HG02588 (cell line): ENCODE measurements at regions not wholly inside any gene's neighbourhood (a gene's known extent, or its start where the extent isn't known, plus 50 kb on each side); places are given as distances from the start of the nearest gene placed in this dataset.

Source experiments
- ATAC-seq: cut with Tn5 transposase; IDR thresholded peaks from one replicate; pipeline ENCODE4 v1.9.1; 2021; ENCODE audit warnings: mild to moderate bottlenecking, moderate library complexity; ENCODE audit not compliant: unreplicated experiment

GRCh38 chr3:59653405-59654122 lies 603.7 kb upstream of the CFAP20DC start:
- ATAC-seq, result no peak

GRCh38 chr3:59644479-59645402 lies 594.9 kb upstream of the CFAP20DC start:
- no peak for ATAC-seq

GRCh38 chr3:59641169-59641899 lies 591.5 kb upstream of the CFAP20DC start:
- no peak for ATAC-seq

GRCh38 chr3:59632760-59633573 lies 583.1 kb upstream of the CFAP20DC start:
- ATAC-seq, result no peak

DNA sequence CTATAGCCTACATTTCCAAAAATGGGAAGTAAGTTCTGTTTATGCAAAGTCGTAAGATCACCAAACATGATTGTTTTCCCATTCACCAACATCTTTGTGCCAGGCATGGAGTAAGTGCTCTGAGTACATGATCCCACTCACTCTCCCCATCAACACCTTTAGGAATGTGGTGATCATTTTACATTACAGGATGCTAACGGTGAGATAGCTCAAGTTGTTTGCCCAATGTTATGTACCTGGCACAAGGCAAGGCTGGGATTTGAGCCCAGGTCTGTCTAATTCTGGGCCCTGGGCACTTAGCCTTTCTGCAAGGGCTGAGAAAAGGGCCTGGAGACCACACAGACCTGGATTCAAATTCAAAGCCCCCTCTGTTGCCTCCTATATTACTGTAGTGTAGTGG lies 581.7 kb upstream of the CFAP20DC start:
- ATAC-seq, result no peak

DNA sequence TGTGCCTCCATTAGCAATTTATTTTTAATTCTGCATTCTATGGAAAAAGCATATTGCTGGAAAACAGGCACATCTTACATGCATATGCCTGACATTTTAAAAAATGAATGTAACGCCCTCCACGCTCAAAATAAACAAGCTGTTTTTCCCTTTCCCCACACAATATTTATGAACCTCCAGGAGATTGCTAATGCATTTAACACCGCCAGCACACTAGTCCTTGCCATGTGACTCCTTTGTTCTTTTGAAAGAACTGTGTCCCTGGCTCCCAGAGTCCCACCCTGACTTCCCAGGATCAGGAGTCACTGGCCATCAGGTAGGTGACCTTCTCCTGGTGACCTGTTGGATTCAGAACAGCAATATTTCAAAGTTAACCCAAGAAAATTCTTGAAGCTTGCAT lies 571.2 kb upstream of the CFAP20DC start:
- ATAC-seq, result no peak

GRCh38 chr3:59620325-59620724 lies 570.5 kb upstream of the CFAP20DC start:
- no peak for ATAC-seq

DNA sequence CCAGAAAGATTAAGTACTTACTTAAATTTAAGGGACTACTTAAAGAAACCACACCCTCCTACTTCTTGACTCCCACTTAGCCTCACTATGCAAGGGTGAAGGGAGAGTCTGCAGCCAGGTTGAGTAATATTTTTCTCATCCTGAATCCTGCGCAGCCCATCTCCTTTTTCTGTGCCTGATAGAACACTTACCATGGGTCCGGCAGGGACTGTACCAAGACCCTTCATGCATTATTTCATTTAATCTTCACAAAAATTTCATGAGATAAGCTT lies 562.6 kb upstream of the CFAP20DC start:
- no peak for ATAC-seq

GRCh38 chr3:59611649-59612443 lies 562.0 kb upstream of the CFAP20DC start:
- no peak for ATAC-seq

- no peak for ATAC-seq
Observed at GRCh38 chr3:59609657-59610348, 560.0 kb upstream of the CFAP20DC start.

DNA sequence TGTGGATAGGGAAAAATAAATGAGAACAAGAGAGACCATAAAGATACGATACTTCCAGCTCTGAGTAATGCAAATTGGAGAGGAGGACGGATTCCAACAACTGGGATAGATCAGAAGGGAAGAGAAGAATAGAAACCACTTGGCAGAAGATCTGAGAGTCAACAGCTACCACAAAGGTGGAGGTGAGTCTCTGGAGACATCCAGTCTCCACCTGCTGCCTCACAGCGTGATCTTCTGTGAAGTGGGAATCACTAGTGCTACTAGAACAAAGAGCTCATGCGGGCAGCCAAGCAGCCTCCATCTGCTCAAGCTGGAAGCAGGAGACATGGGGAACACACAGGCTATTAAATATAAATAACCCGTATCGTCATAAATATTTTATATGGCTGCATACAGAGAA lies 558.5 kb upstream of the CFAP20DC start:
- ATAC-seq, result no peak

DNA sequence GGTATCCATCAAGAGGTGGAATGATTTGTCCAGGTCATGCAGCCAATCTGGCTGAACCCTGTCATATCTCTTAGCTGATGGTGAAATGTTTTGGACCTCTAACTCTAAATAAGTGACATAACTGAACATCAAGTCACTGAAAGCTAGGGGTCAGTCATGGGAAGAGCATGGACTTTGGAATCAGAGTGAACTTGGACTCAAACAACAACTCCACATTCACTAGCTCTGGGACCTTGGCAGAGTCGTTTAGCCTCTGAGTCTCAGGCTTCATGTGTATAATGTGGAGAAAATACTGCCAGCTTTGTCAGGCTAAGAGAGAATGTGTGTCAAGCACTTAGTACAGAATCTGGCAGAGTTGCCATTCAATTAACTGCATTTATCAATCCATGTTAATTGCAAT lies 557.8 kb upstream of the CFAP20DC start:
- ATAC-seq, result no peak

- ATAC-seq, result no peak
Observed at GRCh38 chr3:59606638-59607266, 556.9 kb upstream of the CFAP20DC start.

GRCh38 chr3:59605944-59606534 lies 556.2 kb upstream of the CFAP20DC start:
- no peak for ATAC-seq

- ATAC-seq, result no peak
Observed at GRCh38 chr3:59605318-59605717, 555.5 kb upstream of the CFAP20DC start.

DNA sequence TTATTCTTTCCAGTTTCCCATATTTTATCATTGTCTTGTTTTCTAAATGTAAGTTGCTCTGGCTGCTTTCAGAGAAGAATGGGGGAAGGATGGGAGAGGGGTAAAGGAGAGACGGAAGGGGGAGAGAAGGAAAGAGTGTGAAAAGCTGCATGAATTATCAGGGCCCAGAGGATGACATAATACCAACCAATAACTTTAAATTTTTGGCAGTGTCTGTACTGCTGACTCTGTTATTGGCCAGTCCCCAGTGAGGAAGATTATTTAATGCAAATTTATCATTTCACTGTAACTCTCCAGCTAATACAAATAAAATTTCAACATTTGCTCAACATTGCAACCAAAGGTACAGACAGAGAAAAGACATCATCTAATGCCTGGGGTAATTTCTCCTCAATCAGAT lies 551.7 kb upstream of the CFAP20DC start:
- ATAC-seq, result no peak

- no peak for ATAC-seq
Observed at GRCh38 chr3:59600631-59601030, 550.8 kb upstream of the CFAP20DC start.

DNA sequence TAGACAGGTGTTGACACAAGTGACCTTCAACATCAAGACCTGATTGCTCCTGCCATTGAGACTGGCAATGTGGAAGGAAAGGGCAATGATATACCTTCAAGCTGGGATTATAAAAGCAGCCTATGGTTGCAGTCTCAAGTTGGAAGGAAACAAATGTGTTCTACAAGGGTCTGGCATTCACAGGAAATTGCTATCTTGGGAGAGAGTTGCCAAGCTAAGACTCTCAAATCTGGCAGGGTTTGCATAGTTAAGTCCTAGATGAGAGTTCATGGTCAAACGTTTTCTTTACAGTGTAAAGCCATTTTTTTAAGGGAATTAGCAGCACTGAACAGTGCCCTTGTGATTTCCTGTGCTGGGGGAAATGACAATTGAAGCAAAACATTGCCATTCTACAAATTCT lies 546.9 kb upstream of the CFAP20DC start:
- ATAC-seq, result no peak

DNA sequence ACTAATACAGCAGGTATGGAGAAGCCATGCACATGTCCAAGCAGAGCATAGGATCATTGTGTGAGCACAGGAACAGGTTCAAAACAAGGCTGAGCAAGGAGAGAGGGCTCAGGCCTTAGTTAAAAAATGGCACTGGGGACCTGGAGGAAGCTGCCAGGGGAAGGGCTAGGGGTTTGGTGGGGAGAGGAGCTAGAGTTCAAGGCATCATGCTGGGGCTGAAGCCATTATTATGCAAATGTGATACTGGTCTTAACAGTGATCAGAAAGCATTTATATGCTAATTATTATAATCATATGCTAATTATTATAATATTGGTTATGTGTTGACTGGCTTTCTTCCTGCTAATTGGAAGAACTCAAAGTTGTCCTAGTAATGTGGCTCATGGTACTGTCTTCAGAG lies 546.0 kb upstream of the CFAP20DC start:
- ATAC-seq, result no peak
